ENCODE measurements at regions not wholly inside any gene's neighbourhood (a gene's known extent, or its start where the extent isn't known, plus 50 kb on each side); places are given as distances from the start of the nearest gene placed in this dataset.
A peak's percentile ranks its signal among the peaks of the same experiment; 100 is the strongest.

DNA sequence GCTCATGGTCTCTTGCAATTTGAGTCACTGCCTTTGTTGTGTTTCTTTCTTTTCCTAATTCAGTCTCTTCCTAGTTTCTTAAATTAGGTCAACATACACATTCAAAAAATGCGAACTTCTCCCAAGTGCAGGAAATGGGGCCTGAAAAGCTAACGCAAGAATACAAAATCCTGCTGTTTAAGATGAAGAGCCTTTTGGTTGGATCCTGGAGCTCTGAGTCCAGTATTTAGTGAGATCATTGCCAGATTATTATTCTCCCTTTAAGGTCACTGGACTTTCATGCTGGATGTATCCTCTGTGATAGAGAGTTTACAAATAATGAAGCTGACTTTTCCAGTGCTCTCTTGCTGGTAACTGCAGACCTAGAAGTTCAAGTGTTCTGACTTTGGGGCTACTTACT lies 401.9 kb upstream of the MKI67 start:
- H3K4me3 ChIP-seq (ENCODE audit: low read depth, low read length) = no peak overlapping the region
- TF ChIP-seq, protein P1, sequence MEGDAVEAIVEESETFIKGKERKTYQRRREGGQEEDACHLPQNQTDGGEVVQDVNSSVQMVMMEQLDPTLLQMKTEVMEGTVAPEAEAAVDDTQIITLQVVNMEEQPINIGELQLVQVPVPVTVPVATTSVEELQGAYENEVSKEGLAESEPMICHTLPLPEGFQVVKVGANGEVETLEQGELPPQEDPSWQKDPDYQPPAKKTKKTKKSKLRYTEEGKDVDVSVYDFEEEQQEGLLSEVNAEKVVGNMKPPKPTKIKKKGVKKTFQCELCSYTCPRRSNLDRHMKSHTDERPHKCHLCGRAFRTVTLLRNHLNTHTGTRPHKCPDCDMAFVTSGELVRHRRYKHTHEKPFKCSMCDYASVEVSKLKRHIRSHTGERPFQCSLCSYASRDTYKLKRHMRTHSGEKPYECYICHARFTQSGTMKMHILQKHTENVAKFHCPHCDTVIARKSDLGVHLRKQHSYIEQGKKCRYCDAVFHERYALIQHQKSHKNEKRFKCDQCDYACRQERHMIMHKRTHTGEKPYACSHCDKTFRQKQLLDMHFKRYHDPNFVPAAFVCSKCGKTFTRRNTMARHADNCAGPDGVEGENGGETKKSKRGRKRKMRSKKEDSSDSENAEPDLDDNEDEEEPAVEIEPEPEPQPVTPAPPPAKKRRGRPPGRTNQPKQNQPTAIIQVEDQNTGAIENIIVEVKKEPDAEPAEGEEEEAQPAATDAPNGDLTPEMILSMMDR (IDR thresholded peaks at IDR 0.05; ENCODE audit: insufficient read depth, low read depth, low read length, missing control alignments) = no peak
- DNase-seq (ENCODE audit: low read depth) = no peak

DNA sequence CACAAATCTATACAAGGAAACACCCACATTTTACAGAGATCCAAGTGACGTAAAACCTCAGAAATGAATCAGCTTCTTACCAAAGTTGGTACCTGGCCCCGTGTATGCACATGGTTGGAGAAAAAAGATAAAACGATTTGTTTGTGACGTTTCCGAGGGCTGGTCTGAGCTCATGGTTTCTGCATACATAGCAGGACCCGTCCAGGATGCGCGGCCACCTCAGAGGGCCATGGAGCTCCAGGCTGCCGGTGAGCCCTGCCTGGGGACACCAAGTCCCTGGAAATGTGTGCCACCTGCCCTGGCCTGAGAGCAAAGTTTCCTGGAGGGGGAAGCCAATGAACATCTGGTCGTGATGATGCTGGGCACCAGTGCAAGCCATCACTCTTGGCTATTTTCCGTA lies 402.6 kb upstream of the MKI67 start:
- TF ChIP-seq, protein P1 (IDR thresholded peaks at IDR 0.05; ENCODE audit: insufficient read depth, low read depth, low read length, missing control alignments) = no peak

DNA sequence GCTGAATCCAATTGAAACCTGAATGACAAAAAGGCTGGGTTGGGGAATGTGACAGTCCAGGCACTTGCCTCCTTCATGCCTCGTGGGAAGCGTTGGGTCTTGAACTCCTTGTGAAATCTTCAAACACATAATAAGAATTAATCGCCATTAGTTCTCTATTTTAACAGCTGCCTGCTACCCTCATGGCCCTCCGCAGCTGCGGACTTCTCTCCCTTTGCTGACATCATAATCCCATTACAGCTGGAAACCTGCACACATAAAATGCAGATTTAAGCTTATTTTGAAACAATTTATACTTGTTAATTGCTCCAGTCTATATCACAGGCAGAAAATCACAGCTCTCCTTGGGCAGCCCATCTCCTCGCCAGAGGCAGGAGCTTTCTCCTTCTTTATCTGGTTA lies 403.0 kb upstream of the MKI67 start:
- TF ChIP-seq, protein P1 (IDR thresholded peaks at IDR 0.05; ENCODE audit: insufficient read depth, low read depth, low read length, missing control alignments) = no peak
- DNase-seq (ENCODE audit: low read depth) = no peak

More for the DNA sequence above, 402.6 kb upstream of the MKI67 start:
- H3K4me3 ChIP-seq (ENCODE audit: low read depth, low read length) = no peak overlapping the region
- DNase-seq (ENCODE audit: low read depth) = no peak

DNA sequence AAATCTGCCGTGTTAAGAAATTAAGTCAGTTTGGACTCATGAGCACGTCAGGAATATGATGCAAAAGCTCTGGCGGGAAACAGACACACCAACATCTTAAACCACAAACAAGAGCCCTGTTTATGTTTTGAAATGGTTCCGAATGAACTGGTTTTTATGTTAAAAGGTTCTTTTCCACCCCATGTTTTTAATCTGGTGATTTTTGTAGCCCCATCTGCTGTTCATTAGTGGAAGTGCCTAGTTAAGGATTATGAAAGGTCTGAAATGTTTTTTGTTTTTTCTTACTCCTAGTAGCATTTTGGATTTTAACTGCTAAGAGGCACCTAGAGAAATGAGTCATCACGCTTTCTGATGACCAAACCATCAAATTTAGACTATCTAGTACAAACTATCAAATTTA lies 404.1 kb upstream of the MKI67 start:
- DNase-seq (ENCODE audit: low read depth) = peak; percentile 4
- no peak overlapping the region for H3K4me3 ChIP-seq (ENCODE audit: low read depth, low read length)
- TF ChIP-seq, protein P1 (IDR thresholded peaks at IDR 0.05; ENCODE audit: insufficient read depth, low read depth, low read length, missing control alignments) = peak; percentile 34

More for the DNA sequence above, 403.0 kb upstream of the MKI67 start:
- H3K4me3 ChIP-seq (ENCODE audit: low read depth, low read length) = no peak overlapping the region

DNA sequence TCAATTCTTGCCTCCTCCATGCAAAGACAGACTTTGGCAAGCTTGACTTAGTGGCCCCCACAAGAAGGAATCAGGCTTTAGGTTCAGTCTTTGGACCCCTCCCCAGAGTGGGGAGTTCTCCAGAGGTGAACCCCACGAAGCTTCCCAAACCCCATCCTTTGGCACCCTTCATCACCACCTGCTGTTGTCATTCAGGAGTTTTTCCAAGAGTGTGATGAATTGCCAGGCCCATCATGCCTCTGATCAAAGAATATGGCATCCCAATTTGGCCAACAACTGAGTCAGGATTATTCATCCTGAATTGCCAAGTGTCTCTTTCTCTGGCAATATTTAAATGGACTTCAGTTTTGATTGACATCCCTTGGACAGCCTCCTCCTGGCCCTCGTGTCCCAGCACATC lies 404.7 kb upstream of the MKI67 start:
- no peak for DNase-seq (ENCODE audit: low read depth)
- TF ChIP-seq, protein P1 (IDR thresholded peaks at IDR 0.05; ENCODE audit: insufficient read depth, low read depth, low read length, missing control alignments) = no peak
- no peak overlapping the region for H3K4me3 ChIP-seq (ENCODE audit: low read depth, low read length)

DNA sequence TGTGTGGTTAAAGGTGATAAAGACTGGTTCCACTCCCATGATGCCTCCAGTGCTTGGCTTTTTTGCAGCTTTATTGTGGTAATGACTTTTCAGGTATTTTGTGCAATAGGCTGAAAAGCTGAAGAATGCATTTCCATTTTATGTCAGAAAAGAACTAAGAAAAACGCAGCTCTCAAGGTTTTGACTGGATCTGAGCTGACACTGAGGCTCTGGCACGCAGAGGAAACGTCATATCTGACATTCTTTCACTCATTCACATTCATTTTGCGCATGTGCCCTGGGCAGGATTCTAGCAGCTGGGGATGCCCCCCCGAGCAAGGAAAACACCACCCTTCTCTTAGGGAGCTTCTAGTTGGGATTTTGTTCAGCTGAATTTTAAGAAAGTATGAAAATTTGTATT lies 408.5 kb upstream of the MKI67 start:
- TF ChIP-seq, protein P1 (IDR thresholded peaks at IDR 0.05; ENCODE audit: insufficient read depth, low read depth, low read length, missing control alignments) = no peak
- DNase-seq (ENCODE audit: low read depth) = no peak
- no peak overlapping the region for H3K4me3 ChIP-seq (ENCODE audit: low read depth, low read length)

DNA sequence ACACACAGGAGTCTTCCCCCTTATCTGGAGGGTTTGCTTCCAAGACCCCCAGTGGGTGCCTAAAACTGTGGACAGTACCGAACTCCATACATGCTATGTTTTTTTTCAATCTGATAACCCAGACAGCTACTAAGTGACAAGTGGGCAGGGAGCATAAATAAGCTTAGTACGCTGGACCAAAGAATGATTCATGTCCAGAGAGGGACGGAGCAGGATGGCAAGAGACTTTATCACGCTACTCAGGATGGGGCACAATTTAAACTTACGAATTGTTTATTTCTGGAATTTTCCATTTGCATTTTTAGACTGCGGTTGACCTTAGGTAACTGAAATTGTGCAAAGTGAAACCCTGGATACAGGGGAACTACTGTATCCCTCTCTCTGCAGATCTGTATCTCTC lies 410.0 kb upstream of the MKI67 start:
- DNase-seq (ENCODE audit: low read depth) = no peak
- no peak overlapping the region for H3K4me3 ChIP-seq (ENCODE audit: low read depth, low read length)
- TF ChIP-seq, protein P1 (IDR thresholded peaks at IDR 0.05; ENCODE audit: insufficient read depth, low read depth, low read length, missing control alignments) = no peak

Measured in GM12865 (cell line).